ENCODE measurements at regions not wholly inside any gene's neighbourhood (a gene's known extent, or its start where the extent isn't known, plus 50 kb on each side); places are given as distances from the start of the nearest gene placed in this dataset.

GRCh38 chr5:167565189-167565954 is 726.1 kb upstream of the WWC1 start:
- Histone ChIP-seq H3K36me3 (ENCODE audit: control insufficient read depth, insufficient read depth, low read length) (no peaks in the 10 kb centered on the region), H3K4me1 (ENCODE audit: control insufficient read depth, insufficient read depth, low read length) (peaks cover 13% of the 10 kb centered on the region), H3K9ac (ENCODE audit: low read length) (no peak overlapping the region), H3K4me3 (ENCODE audit: low read depth, low read length) (no peak overlapping the region), H3K27me3 (ENCODE audit: control insufficient read depth, insufficient read depth, low read length) (no peaks in the 10 kb centered on the region), H3K9me3 (ENCODE audit: control insufficient read depth, insufficient read depth, low read depth, low read length) (no peaks in the 10 kb centered on the region), H3K27ac (ENCODE audit: low read depth, low read length) (no peak overlapping the region)

- no peak overlapping the region for H3K4me3 ChIP-seq (ENCODE audit: low read depth, low read length)
- H3K27ac ChIP-seq (ENCODE audit: low read depth, low read length) = no peak overlapping the region
- H3K36me3 ChIP-seq (ENCODE audit: control insufficient read depth, insufficient read depth, low read length) = no peaks in the 10 kb centered on the region
- H3K9ac ChIP-seq (ENCODE audit: low read length) = no peak overlapping the region
- no peaks in the 10 kb centered on the region for H3K9me3 ChIP-seq (ENCODE audit: control insufficient read depth, insufficient read depth, low read depth, low read length)
- H3K4me1 ChIP-seq (ENCODE audit: control insufficient read depth, insufficient read depth, low read length) = peaks cover 23% of the 10 kb centered on the region
- H3K27me3 ChIP-seq (ENCODE audit: control insufficient read depth, insufficient read depth, low read length) = peaks cover 14% of the 10 kb centered on the region
Observed at GRCh38 chr5:167570431-167570830, 721.0 kb upstream of the WWC1 start.

- H3K27ac ChIP-seq (ENCODE audit: low read depth, low read length) = no peak overlapping the region
- no peaks in the 10 kb centered on the region for H3K36me3 ChIP-seq (ENCODE audit: control insufficient read depth, insufficient read depth, low read length)
- H3K4me3 ChIP-seq (ENCODE audit: low read depth, low read length) = no peak overlapping the region
- H3K9ac ChIP-seq (ENCODE audit: low read length) = no peak overlapping the region
- no peaks in the 10 kb centered on the region for H3K9me3 ChIP-seq (ENCODE audit: control insufficient read depth, insufficient read depth, low read depth, low read length)
- peaks cover 28% of the 10 kb centered on the region for H3K4me1 ChIP-seq (ENCODE audit: control insufficient read depth, insufficient read depth, low read length)
- peaks cover 20% of the 10 kb centered on the region for H3K27me3 ChIP-seq (ENCODE audit: control insufficient read depth, insufficient read depth, low read length)
Observed at GRCh38 chr5:167571824-167572223, 719.6 kb upstream of the WWC1 start.

- H3K4me3 ChIP-seq (ENCODE audit: low read depth, low read length) = peak overlapping the region; percentile 61
- peaks cover 33% of the 10 kb centered on the region for H3K4me1 ChIP-seq (ENCODE audit: control insufficient read depth, insufficient read depth, low read length)
- no peaks in the 10 kb centered on the region for H3K9me3 ChIP-seq (ENCODE audit: control insufficient read depth, insufficient read depth, low read depth, low read length)
- peak overlapping the region; percentile 52 for H3K9ac ChIP-seq (ENCODE audit: low read length)
- H3K36me3 ChIP-seq (ENCODE audit: control insufficient read depth, insufficient read depth, low read length) = no peaks in the 10 kb centered on the region
- no peak overlapping the region for H3K27ac ChIP-seq (ENCODE audit: low read depth, low read length)
- H3K27me3 ChIP-seq (ENCODE audit: control insufficient read depth, insufficient read depth, low read length) = peaks cover 20% of the 10 kb centered on the region
Observed at GRCh38 chr5:167573370-167574127, 717.9 kb upstream of the WWC1 start.

- peaks cover 33% of the 10 kb centered on the region for H3K4me1 ChIP-seq (ENCODE audit: control insufficient read depth, insufficient read depth, low read length)
- H3K27me3 ChIP-seq (ENCODE audit: control insufficient read depth, insufficient read depth, low read length) = peaks cover 20% of the 10 kb centered on the region
- H3K9me3 ChIP-seq (ENCODE audit: control insufficient read depth, insufficient read depth, low read depth, low read length) = no peaks in the 10 kb centered on the region
- H3K9ac ChIP-seq (ENCODE audit: low read length) = peak overlapping the region; percentile 20
- no peaks in the 10 kb centered on the region for H3K36me3 ChIP-seq (ENCODE audit: control insufficient read depth, insufficient read depth, low read length)
- H3K27ac ChIP-seq (ENCODE audit: low read depth, low read length) = no peak overlapping the region
- peak overlapping the region; percentile 61 for H3K4me3 ChIP-seq (ENCODE audit: low read depth, low read length)
Observed at GRCh38 chr5:167574464-167574863, 717.0 kb upstream of the WWC1 start.

- Histone ChIP-seq H3K9ac (ENCODE audit: low read length) (no peak overlapping the region), H3K4me3 (ENCODE audit: low read depth, low read length) (no peak overlapping the region), H3K4me1 (ENCODE audit: control insufficient read depth, insufficient read depth, low read length) (peaks cover 31% of the 10 kb centered on the region), H3K36me3 (ENCODE audit: control insufficient read depth, insufficient read depth, low read length) (no peaks in the 10 kb centered on the region), H3K27me3 (ENCODE audit: control insufficient read depth, insufficient read depth, low read length) (peaks cover 20% of the 10 kb centered on the region), H3K27ac (ENCODE audit: low read depth, low read length) (no peak overlapping the region), H3K9me3 (ENCODE audit: control insufficient read depth, insufficient read depth, low read depth, low read length) (no peaks in the 10 kb centered on the region)
Observed at GRCh38 chr5:167575330-167575729, 716.1 kb upstream of the WWC1 start.

GRCh38 chr5:167576126-167576525 is 715.3 kb upstream of the WWC1 start:
- Histone ChIP-seq H3K4me3 (ENCODE audit: low read depth, low read length) (no peak overlapping the region), H3K9ac (ENCODE audit: low read length) (no peak overlapping the region), H3K36me3 (ENCODE audit: control insufficient read depth, insufficient read depth, low read length) (no peaks in the 10 kb centered on the region), H3K27me3 (ENCODE audit: control insufficient read depth, insufficient read depth, low read length) (peaks cover 20% of the 10 kb centered on the region), H3K27ac (ENCODE audit: low read depth, low read length) (no peak overlapping the region), H3K9me3 (ENCODE audit: control insufficient read depth, insufficient read depth, low read depth, low read length) (no peaks in the 10 kb centered on the region), H3K4me1 (ENCODE audit: control insufficient read depth, insufficient read depth, low read length) (peaks cover 23% of the 10 kb centered on the region)

- no peak overlapping the region for H3K9ac ChIP-seq (ENCODE audit: low read length)
- H3K27ac ChIP-seq (ENCODE audit: low read depth, low read length) = no peak overlapping the region
- peaks cover 20% of the 10 kb centered on the region for H3K27me3 ChIP-seq (ENCODE audit: control insufficient read depth, insufficient read depth, low read length)
- H3K9me3 ChIP-seq (ENCODE audit: control insufficient read depth, insufficient read depth, low read depth, low read length) = no peaks in the 10 kb centered on the region
- H3K4me3 ChIP-seq (ENCODE audit: low read depth, low read length) = no peak overlapping the region
- peaks cover 21% of the 10 kb centered on the region for H3K4me1 ChIP-seq (ENCODE audit: control insufficient read depth, insufficient read depth, low read length)
- H3K36me3 ChIP-seq (ENCODE audit: control insufficient read depth, insufficient read depth, low read length) = no peaks in the 10 kb centered on the region
Observed at GRCh38 chr5:167576897-167577296, 714.5 kb upstream of the WWC1 start.

GRCh38 chr5:167577616-167578015 is 713.8 kb upstream of the WWC1 start:
- Histone ChIP-seq H3K27ac (ENCODE audit: low read depth, low read length) (no peak overlapping the region), H3K9me3 (ENCODE audit: control insufficient read depth, insufficient read depth, low read depth, low read length) (no peaks in the 10 kb centered on the region), H3K4me3 (ENCODE audit: low read depth, low read length) (no peak overlapping the region), H3K27me3 (ENCODE audit: control insufficient read depth, insufficient read depth, low read length) (peaks cover 20% of the 10 kb centered on the region), H3K36me3 (ENCODE audit: control insufficient read depth, insufficient read depth, low read length) (no peaks in the 10 kb centered on the region), H3K9ac (ENCODE audit: low read length) (no peak overlapping the region), H3K4me1 (ENCODE audit: control insufficient read depth, insufficient read depth, low read length) (peaks cover 18% of the 10 kb centered on the region)

GRCh38 chr5:167578977-167579692 is 712.3 kb upstream of the WWC1 start:
- Histone ChIP-seq H3K4me3 (ENCODE audit: low read depth, low read length) (no peak overlapping the region), H3K9me3 (ENCODE audit: control insufficient read depth, insufficient read depth, low read depth, low read length) (no peaks in the 10 kb centered on the region), H3K27me3 (ENCODE audit: control insufficient read depth, insufficient read depth, low read length) (peaks cover 19% of the 10 kb centered on the region), H3K27ac (ENCODE audit: low read depth, low read length) (no peak overlapping the region), H3K9ac (ENCODE audit: low read length) (no peak overlapping the region), H3K4me1 (ENCODE audit: control insufficient read depth, insufficient read depth, low read length) (peaks cover 10% of the 10 kb centered on the region), H3K36me3 (ENCODE audit: control insufficient read depth, insufficient read depth, low read length) (no peaks in the 10 kb centered on the region)

GRCh38 chr5:167579693-167580055 is 711.8 kb upstream of the WWC1 start:
- no peaks in the 10 kb centered on the region for H3K36me3 ChIP-seq (ENCODE audit: control insufficient read depth, insufficient read depth, low read length)
- H3K4me3 ChIP-seq (ENCODE audit: low read depth, low read length) = no peak overlapping the region
- H3K27me3 ChIP-seq (ENCODE audit: control insufficient read depth, insufficient read depth, low read length) = peaks cover 14% of the 10 kb centered on the region
- H3K9me3 ChIP-seq (ENCODE audit: control insufficient read depth, insufficient read depth, low read depth, low read length) = no peaks in the 10 kb centered on the region
- H3K27ac ChIP-seq (ENCODE audit: low read depth, low read length) = no peak overlapping the region
- peaks cover 10% of the 10 kb centered on the region for H3K4me1 ChIP-seq (ENCODE audit: control insufficient read depth, insufficient read depth, low read length)
- H3K9ac ChIP-seq (ENCODE audit: low read length) = no peak overlapping the region
